ENCODE measurements at regions not wholly inside any gene's neighbourhood (a gene's known extent, or its start where the extent isn't known, plus 50 kb on each side); places are given as distances from the start of the nearest gene placed in this dataset.
"Not testable (repeated sequence)": the region's sequence is repeated elsewhere in the genome, so short reads cannot be mapped to it uniquely, and the experiment has no call there.

GRCh38 chr10:120187168-120187567 is 269.9 kb upstream of the PLPP4 start:
- not testable (repeated sequence) for TF ChIP-seq CTCF (IDR thresholded peaks at IDR 0.05); EZH2 (IDR thresholded peaks at IDR 0.05; ENCODE audit: borderline replicate concordance, insufficient read depth, low read depth, low read length, poor library complexity, severe bottlenecking)
